ENCODE measurements at regions not wholly inside any gene's neighbourhood (a gene's known extent, or its start where the extent isn't known, plus 50 kb on each side); places are given as distances from the start of the nearest gene placed in this dataset.

- H3K9me3 ChIP-seq, result no peaks in the 10 kb centered on the region
- ATAC-seq (no peak), DNase-seq (no peak), FAIRE-seq (no peak)
- H3K27me3 ChIP-seq, result no peaks in the 10 kb centered on the region
- intact Hi-C loops (cut with DNase I), result no loop called here
- H3K27ac ChIP-seq, result no peak overlapping the region
- no peaks in the 10 kb centered on the region for H3K36me3 ChIP-seq
- H3K4me1 ChIP-seq, result no peaks in the 10 kb centered on the region
- no peak for TF ChIP-seq CTCF (IDR thresholded peaks at IDR 0.05)
- 69 to 77% methylated on average over 4 of the region's 4 CpGs for WGBS, 2 donors
- no peak overlapping the region for H3K4me3 ChIP-seq
These were observed 151.3 kb upstream of the IRX3 start for GRCh38 chr16:54437921-54438320.

DNA sequence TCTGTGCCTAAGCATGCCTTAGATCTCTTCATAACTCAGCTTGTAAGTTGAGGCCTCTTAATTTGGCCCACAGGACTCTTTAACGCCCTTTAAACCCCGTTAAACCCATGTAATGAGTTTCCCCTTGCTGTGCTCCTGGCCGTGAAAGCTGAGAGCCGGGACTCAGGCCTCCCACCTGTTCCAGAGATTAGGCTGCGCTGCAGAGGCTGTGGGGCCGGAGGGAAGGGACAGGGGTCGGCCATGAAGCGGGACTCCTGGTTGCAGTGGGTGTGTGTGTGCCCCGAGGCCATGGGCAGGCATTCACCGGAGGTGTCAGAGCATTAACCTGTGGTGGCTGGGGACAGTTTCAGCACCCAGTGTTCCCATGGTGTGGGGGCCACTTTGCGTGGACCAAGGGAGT, 150.8 kb upstream of the IRX3 start:
- intact Hi-C loops (cut with DNase I), result no loop called here

DNA sequence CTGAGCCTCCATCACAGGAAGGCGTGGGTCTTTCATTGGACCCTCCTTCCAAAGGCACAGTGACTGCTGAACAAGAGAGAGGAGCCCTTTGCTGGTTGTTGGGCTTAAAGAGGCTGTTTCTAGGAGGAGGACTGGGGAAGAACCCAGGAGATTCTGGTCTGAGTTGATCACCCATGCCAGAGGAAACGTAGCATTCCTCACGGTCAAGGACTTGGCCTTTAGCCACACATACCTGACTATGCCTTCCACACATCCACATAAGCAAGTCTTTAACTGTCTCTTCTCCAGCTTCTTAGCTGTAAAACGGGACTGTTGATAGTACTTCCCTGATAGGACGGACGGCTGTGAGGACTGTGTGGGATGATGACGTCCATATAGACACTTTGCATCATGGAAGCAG, 149.8 kb upstream of the IRX3 start:
- 58 to 63% methylated on average over 7 of the region's 7 CpGs for WGBS, 2 donors
- FAIRE-seq, result no peak
- no peak for TF ChIP-seq CTCF (IDR thresholded peaks at IDR 0.05)
- Histone ChIP-seq H3K27me3 (no peaks in the 10 kb centered on the region), H3K36me3 (no peaks in the 10 kb centered on the region), H3K27ac (no peak overlapping the region), H3K4me3 (no peak overlapping the region), H3K9me3 (no peaks in the 10 kb centered on the region), H3K4me1 (no peaks in the 10 kb centered on the region)
- no peak for ATAC-seq
- intact Hi-C loops (cut with DNase I), result no loop called here
- no peak for DNase-seq

More for the DNA sequence above, 150.8 kb upstream of the IRX3 start:
- H3K9me3 ChIP-seq, result no peaks in the 10 kb centered on the region
- TF ChIP-seq CTCF (IDR thresholded peaks at IDR 0.05), result no peak
- H3K4me1 ChIP-seq, result no peaks in the 10 kb centered on the region
- ATAC-seq, result no peak
- H3K27me3 ChIP-seq, result no peaks in the 10 kb centered on the region
- 63 to 78% methylated on average over 11 of the region's 11 CpGs for WGBS, 2 donors
- no peak for DNase-seq
- no peaks in the 10 kb centered on the region for H3K36me3 ChIP-seq
- no peak for FAIRE-seq
- H3K4me3 ChIP-seq, result no peak overlapping the region
- H3K27ac ChIP-seq, result no peak overlapping the region

DNA sequence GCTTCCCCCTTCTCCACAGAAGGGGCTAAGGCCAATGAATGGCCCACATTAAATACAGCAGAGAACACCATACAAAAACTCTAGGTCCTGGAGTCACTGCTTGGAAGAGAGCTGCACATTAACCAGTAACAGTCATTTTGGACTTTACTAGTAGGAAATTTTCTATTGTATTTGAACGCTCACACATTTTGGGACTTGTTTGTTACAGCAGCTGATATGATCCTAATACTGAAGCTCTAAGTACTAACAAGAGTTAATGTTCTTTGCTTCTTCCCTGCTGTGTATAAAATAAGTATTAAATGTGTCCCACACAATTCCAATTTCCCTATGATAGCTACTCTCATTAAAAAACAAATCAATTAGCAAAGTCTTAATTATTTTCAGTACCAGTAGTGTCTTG, 148.3 kb upstream of the IRX3 start:
- ATAC-seq, result no peak
- DNase-seq, result no peak
- H3K36me3 ChIP-seq, result no peaks in the 10 kb centered on the region
- H3K27me3 ChIP-seq, result no peaks in the 10 kb centered on the region
- no peak for TF ChIP-seq CTCF (IDR thresholded peaks at IDR 0.05)
- H3K9me3 ChIP-seq, result no peaks in the 10 kb centered on the region
- no peak for FAIRE-seq
- intact Hi-C loops (cut with DNase I), result no loop called here
- WGBS, 2 donors, result 88 to 96% methylated on average over 1 of the region's 1 CpG
- no peaks in the 10 kb centered on the region for H3K4me1 ChIP-seq
- no peak overlapping the region for H3K4me3 ChIP-seq
- H3K27ac ChIP-seq, result no peak overlapping the region

GRCh38 chr16:54432897-54433229, 146.3 kb upstream of the IRX3 start:
- H3K4me3 ChIP-seq, result no peak overlapping the region
- no peaks in the 10 kb centered on the region for H3K36me3 ChIP-seq
- FAIRE-seq (no peak), DNase-seq (no peak), ATAC-seq (peak in 1 of 4 donors; percentile 14)
- peak overlapping the region in 2 of 4 donors; percentile 30 to 62 for H3K27ac ChIP-seq
- no peaks in the 10 kb centered on the region for H3K27me3 ChIP-seq
- H3K9me3 ChIP-seq, result no peaks in the 10 kb centered on the region
- 76 to 77% methylated on average over 6 of the region's 6 CpGs for WGBS, 2 donors
- no peaks in the 10 kb centered on the region for H3K4me1 ChIP-seq
- no peak for TF ChIP-seq CTCF (IDR thresholded peaks at IDR 0.05)
- intact Hi-C loops (cut with DNase I), result no loop called here
